ENCODE measurements at regions not wholly inside any gene's neighbourhood (a gene's known extent, or its start where the extent isn't known, plus 50 kb on each side); places are given as distances from the start of the nearest gene placed in this dataset.
"Not testable (repeated sequence)": the region's sequence is repeated elsewhere in the genome, so short reads cannot be mapped to it uniquely, and the experiment has no call there.

GRCh38 chr7:112985377-112985987 is 101.1 kb downstream of the GPR85 start:
- DNase-seq (ENCODE audit: low read depth, low spot score) = no peak

GRCh38 chr7:112982441-112983063 is 104.1 kb downstream of the GPR85 start:
- no peak overlapping the region for H3K4me3 ChIP-seq (ENCODE audit: low read length)
- no peak for DNase-seq (ENCODE audit: low read depth, low spot score)

More at GRCh38 chr7:112985377-112985987, 101.1 kb downstream of the GPR85 start:
- H3K4me3 ChIP-seq (ENCODE audit: low read length) = no peak overlapping the region

- DNase-seq (ENCODE audit: low read depth, low spot score) = no peak
- H3K4me3 ChIP-seq (ENCODE audit: low read length) = no peak overlapping the region
Measured at GRCh38 chr7:112981966-112982365, 104.7 kb downstream of the GPR85 start.

- not testable (repeated sequence) for DNase-seq (ENCODE audit: low read depth, low spot score); H3K4me3 ChIP-seq (ENCODE audit: low read length)
Measured at GRCh38 chr7:112979055-112979454, 107.6 kb downstream of the GPR85 start.

GRCh38 chr7:112977244-112977955 is 109.2 kb downstream of the GPR85 start:
- H3K4me3 ChIP-seq (ENCODE audit: low read length); DNase-seq (ENCODE audit: low read depth, low spot score): not testable (repeated sequence)

- DNase-seq (ENCODE audit: low read depth, low spot score) = no peak
- no peak overlapping the region for H3K4me3 ChIP-seq (ENCODE audit: low read length)
Measured at GRCh38 chr7:112970771-112971170, 115.9 kb downstream of the GPR85 start.

- H3K4me3 ChIP-seq (ENCODE audit: low read length) = no peak overlapping the region
- no peak for DNase-seq (ENCODE audit: low read depth, low spot score)
Measured at GRCh38 chr7:112969946-112970345, 116.7 kb downstream of the GPR85 start.

GRCh38 chr7:112965506-112965905 is 121.1 kb downstream of the GPR85 start:
- H3K4me3 ChIP-seq (ENCODE audit: low read length) = no peak overlapping the region
- no peak for DNase-seq (ENCODE audit: low read depth, low spot score)

- no peak for DNase-seq (ENCODE audit: low read depth, low spot score)
- no peak overlapping the region for H3K4me3 ChIP-seq (ENCODE audit: low read length)
Measured at GRCh38 chr7:112963634-112964033, 123.0 kb downstream of the GPR85 start.

GRCh38 chr7:112962815-112963214 is 123.8 kb downstream of the GPR85 start:
- no peak for DNase-seq (ENCODE audit: low read depth, low spot score)
- no peak overlapping the region for H3K4me3 ChIP-seq (ENCODE audit: low read length)

- no peak overlapping the region for H3K4me3 ChIP-seq (ENCODE audit: low read length)
- no peak for DNase-seq (ENCODE audit: low read depth, low spot score)
Measured at GRCh38 chr7:112959276-112959675, 127.4 kb downstream of the GPR85 start.

- DNase-seq (ENCODE audit: low read depth, low spot score) = no peak
- H3K4me3 ChIP-seq (ENCODE audit: low read length) = no peak overlapping the region
Measured at GRCh38 chr7:112958775-112959174, 127.9 kb downstream of the GPR85 start.

- H3K4me3 ChIP-seq (ENCODE audit: low read length) = no peak overlapping the region
- DNase-seq (ENCODE audit: low read depth, low spot score) = no peak
Measured at GRCh38 chr7:112957901-112958300, 128.7 kb downstream of the GPR85 start.

GRCh38 chr7:112953031-112953430 is 133.6 kb downstream of the GPR85 start:
- DNase-seq (ENCODE audit: low read depth, low spot score); H3K4me3 ChIP-seq (ENCODE audit: low read length): not testable (repeated sequence)

GRCh38 chr7:112951070-112951469 is 135.6 kb downstream of the GPR85 start:
- DNase-seq (ENCODE audit: low read depth, low spot score) = no peak
- H3K4me3 ChIP-seq (ENCODE audit: low read length) = no peak overlapping the region

GRCh38 chr7:112949682-112950081 is 136.9 kb downstream of the GPR85 start:
- H3K4me3 ChIP-seq (ENCODE audit: low read length); DNase-seq (ENCODE audit: low read depth, low spot score): not testable (repeated sequence)

- H3K4me3 ChIP-seq (ENCODE audit: low read length) = no peak overlapping the region
- DNase-seq (ENCODE audit: low read depth, low spot score) = no peak
Measured at GRCh38 chr7:112946350-112946749, 140.3 kb downstream of the GPR85 start.

- no peak for DNase-seq (ENCODE audit: low read depth, low spot score)
Measured at GRCh38 chr7:112945046-112945445, 141.6 kb downstream of the GPR85 start.

GRCh38 chr7:112942981-112943380 is 143.6 kb downstream of the GPR85 start:
- H3K4me3 ChIP-seq (ENCODE audit: low read length) = no peak overlapping the region
- no peak for DNase-seq (ENCODE audit: low read depth, low spot score)

More at GRCh38 chr7:112945046-112945445, 141.6 kb downstream of the GPR85 start:
- no peak overlapping the region for H3K4me3 ChIP-seq (ENCODE audit: low read length)

- not testable (repeated sequence) for H3K4me3 ChIP-seq (ENCODE audit: low read length); DNase-seq (ENCODE audit: low read depth, low spot score)
Measured at GRCh38 chr7:112942125-112942524, 144.5 kb downstream of the GPR85 start.

All from Jurkat, Clone E6-1 (cell line).